ENCODE measurements at regions not wholly inside any gene's neighbourhood (a gene's known extent, or its start where the extent isn't known, plus 50 kb on each side); places are given as distances from the start of the nearest gene placed in this dataset.
"Not testable (repeated sequence)": the region's sequence is repeated elsewhere in the genome, so short reads cannot be mapped to it uniquely, and the experiment has no call there.

GRCh38 chr14:106013879-106014376, 487.5 kb downstream of the TMEM121 start:
- H3K79me2 ChIP-seq (ENCODE audit: control insufficient read depth, low read length) = no peaks in the 10 kb centered on the region
- no peak for TF ChIP-seq EZH2phosphoT487 (IDR thresholded peaks at IDR 0.05; ENCODE audit: borderline replicate concordance, low read length)
- no peak for TF ChIP-seq CTCF (IDR thresholded peaks at IDR 0.05; ENCODE audit: low read depth, low read length, poor library complexity, severe bottlenecking)
- no peaks in the 10 kb centered on the region for H3K36me3 ChIP-seq (ENCODE audit: control insufficient read depth, low read length)
- H3K27me3 ChIP-seq (ENCODE audit: control insufficient read depth, low read length) = no peaks in the 10 kb centered on the region
- H3F3A ChIP-seq (ENCODE audit: control insufficient read depth, insufficient read depth) = no peaks in the 10 kb centered on the region
- H3K4me1 ChIP-seq (ENCODE audit: control insufficient read depth, low read length) = no peaks in the 10 kb centered on the region
- no peaks in the 10 kb centered on the region for H3K9me2 ChIP-seq (replicated peaks; ENCODE audit: control insufficient read depth, low read length)
- no peak overlapping the region for H3K27ac ChIP-seq (ENCODE audit: low read depth, low read length)
- no peak overlapping the region for H3K4me2 ChIP-seq (ENCODE audit: low read length)
- H3K9me3 ChIP-seq (ENCODE audit: control insufficient read depth, insufficient read depth, low read length) = no peaks in the 10 kb centered on the region
- no peak overlapping the region for H3K4me3 ChIP-seq (ENCODE audit: low read length)
- no peaks in the 10 kb centered on the region for H4K20me1 ChIP-seq (ENCODE audit: control insufficient read depth, insufficient read depth, low read depth, low read length)

GRCh38 chr14:106017952-106018351, 491.6 kb downstream of the TMEM121 start:
- H3K36me3 ChIP-seq (ENCODE audit: control insufficient read depth, low read length); H3K9me2 ChIP-seq (replicated peaks; ENCODE audit: control insufficient read depth, low read length); H3F3A ChIP-seq (ENCODE audit: control insufficient read depth, insufficient read depth); H3K4me2 ChIP-seq (ENCODE audit: low read length); H3K27me3 ChIP-seq (ENCODE audit: control insufficient read depth, low read length); H3K79me2 ChIP-seq (ENCODE audit: control insufficient read depth, low read length); H3K9me3 ChIP-seq (ENCODE audit: control insufficient read depth, insufficient read depth, low read length); H3K4me1 ChIP-seq (ENCODE audit: control insufficient read depth, low read length); H3K27ac ChIP-seq (ENCODE audit: low read depth, low read length); H3K4me3 ChIP-seq (ENCODE audit: low read length); H4K20me1 ChIP-seq (ENCODE audit: control insufficient read depth, insufficient read depth, low read depth, low read length): not testable (repeated sequence)

GRCh38 chr14:106021832-106022231, 495.4 kb downstream of the TMEM121 start:
- Histone ChIP-seq H3K9me3 (ENCODE audit: control insufficient read depth, insufficient read depth, low read length) (0 out of 2 replicates have a peak, but pooled peaks cover 3% of the 10 kb centered on the region), H4K20me1 (ENCODE audit: control insufficient read depth, insufficient read depth, low read depth, low read length) (no peaks in the 10 kb centered on the region), H3K27ac (ENCODE audit: low read depth, low read length) (no peak overlapping the region), H3K79me2 (ENCODE audit: control insufficient read depth, low read length) (no peaks in the 10 kb centered on the region), H3K4me3 (ENCODE audit: low read length) (no peak overlapping the region), H3K27me3 (ENCODE audit: control insufficient read depth, low read length) (no peaks in the 10 kb centered on the region), H3K4me1 (ENCODE audit: control insufficient read depth, low read length) (no peaks in the 10 kb centered on the region), H3K36me3 (ENCODE audit: control insufficient read depth, low read length) (no peaks in the 10 kb centered on the region), H3K4me2 (ENCODE audit: low read length) (no peak overlapping the region), H3K9me2 (replicated peaks; ENCODE audit: control insufficient read depth, low read length) (no peaks in the 10 kb centered on the region), H3F3A (ENCODE audit: control insufficient read depth, insufficient read depth) (no peaks in the 10 kb centered on the region)
- TF ChIP-seq CTCF (IDR thresholded peaks at IDR 0.05; ENCODE audit: low read depth, low read length, poor library complexity, severe bottlenecking) (no peak), EZH2phosphoT487 (IDR thresholded peaks at IDR 0.05; ENCODE audit: borderline replicate concordance, low read length) (no peak)

GRCh38 chr14:106022648-106023047, 496.3 kb downstream of the TMEM121 start:
- not testable (repeated sequence) for H3K79me2 ChIP-seq (ENCODE audit: control insufficient read depth, low read length); H3K9me2 ChIP-seq (replicated peaks; ENCODE audit: control insufficient read depth, low read length); H3K4me2 ChIP-seq (ENCODE audit: low read length); H4K20me1 ChIP-seq (ENCODE audit: control insufficient read depth, insufficient read depth, low read depth, low read length); H3K36me3 ChIP-seq (ENCODE audit: control insufficient read depth, low read length); H3K4me3 ChIP-seq (ENCODE audit: low read length); H3K27ac ChIP-seq (ENCODE audit: low read depth, low read length); H3K9me3 ChIP-seq (ENCODE audit: control insufficient read depth, insufficient read depth, low read length); H3F3A ChIP-seq (ENCODE audit: control insufficient read depth, insufficient read depth); H3K27me3 ChIP-seq (ENCODE audit: control insufficient read depth, low read length); H3K4me1 ChIP-seq (ENCODE audit: control insufficient read depth, low read length)

Data from DOHH2 (cell line).